Breast epithelium (tissue), 3 donors: ENCODE measurements at regions not wholly inside any gene's neighbourhood (a gene's known extent, or its start where the extent isn't known, plus 50 kb on each side); places are given as distances from the start of the nearest gene placed in this dataset.

Experiments used
- CTCF ChIP-seq, 3 donors: fragments of 450-650 bp; IDR thresholded peaks; one replicate each; pipeline ENCODE4 v1.5.1; 2016 to 2017; ENCODE audit warnings: antibody characterized with exemption in 3 of 3, mild to moderate bottlenecking in 3 of 3, moderate library complexity in 3 of 3
- POLR2AphosphoS5 ChIP-seq, 3 donors: sonication (generic); formaldehyde crosslinking; IDR thresholded peaks; one replicate each; pipeline ENCODE4 v1.6.1; 2017; ENCODE audit warnings: antibody characterized with exemption in 3 of 3

- TF ChIP-seq CTCF (IDR thresholded peaks at IDR 0.05) (peak in 2 of 3 donors; percentile 14 to 47), POLR2AphosphoS5 (IDR thresholded peaks at IDR 0.05) (no peak)
Observed at GRCh38 chr2:43021791-43022509, 204.5 kb downstream of the ZFP36L2 start.
